T-helper 2 cell treated with Interferon-gamma antibody and Interleukin-4, amounts not matched to agents 100 ng/mL and 5 ng/mL, for 36 hours (primary cell): ENCODE measurements at regions not wholly inside any gene's neighbourhood (a gene's known extent, or its start where the extent isn't known, plus 50 kb on each side); places are given as distances from the start of the nearest gene placed in this dataset.

Experiments
- intact Hi-C: fragments of 100-400 bp; cut with micrococcal nuclease; formaldehyde crosslinking; loops from one replicate; pipeline ENCODE4 v1.15.1; 2023

GRCh38 chr1:232259333-232259732, 370.6 kb downstream of the SIPA1L2 start:
- intact Hi-C loops = no loop called here

- intact Hi-C loops = no loop called here
Measured at GRCh38 chr1:232252546-232253118, 377.3 kb downstream of the SIPA1L2 start.

GRCh38 chr1:232250838-232251237, 379.1 kb downstream of the SIPA1L2 start:
- intact Hi-C loops = no loop called here

- intact Hi-C loops = no loop called here
Measured at GRCh38 chr1:232249861-232250777, 379.8 kb downstream of the SIPA1L2 start.

- intact Hi-C loops = no loop called here
Measured at GRCh38 chr1:232249339-232249738, 380.6 kb downstream of the SIPA1L2 start.

GRCh38 chr1:232248276-232248820, 381.6 kb downstream of the SIPA1L2 start:
- intact Hi-C loops = no loop called here

GRCh38 chr1:232247669-232248068, 382.3 kb downstream of the SIPA1L2 start:
- intact Hi-C loops = no loop called here

GRCh38 chr1:232244426-232244825, 385.5 kb downstream of the SIPA1L2 start:
- intact Hi-C loops = no loop called here

GRCh38 chr1:232239998-232240397, 389.9 kb downstream of the SIPA1L2 start:
- intact Hi-C loops = no loop called here

- intact Hi-C loops = no loop called here
Measured at GRCh38 chr1:232239522-232239921, 390.4 kb downstream of the SIPA1L2 start.

- intact Hi-C loops = no loop called here
Measured at GRCh38 chr1:232238009-232238408, 391.9 kb downstream of the SIPA1L2 start.

- intact Hi-C loops = no loop called here
Measured at GRCh38 chr1:232227306-232227705, 402.6 kb downstream of the SIPA1L2 start.

- intact Hi-C loops = no loop called here
Measured at GRCh38 chr1:232226197-232226712, 403.7 kb downstream of the SIPA1L2 start.

GRCh38 chr1:232225336-232226131, 404.4 kb downstream of the SIPA1L2 start:
- intact Hi-C loops = no loop called here

GRCh38 chr1:232223887-232224286, 406.0 kb downstream of the SIPA1L2 start:
- intact Hi-C loops = no loop called here

- intact Hi-C loops = no loop called here
Measured at GRCh38 chr1:232223183-232223708, 406.7 kb downstream of the SIPA1L2 start.

- intact Hi-C loops = no loop called here
Measured at GRCh38 chr1:232222614-232223013, 407.3 kb downstream of the SIPA1L2 start.

- intact Hi-C loops = no loop called here
Measured at GRCh38 chr1:232221802-232222499, 408.0 kb downstream of the SIPA1L2 start.

- intact Hi-C loops = no loop called here
Measured at GRCh38 chr1:232218955-232219865, 410.7 kb downstream of the SIPA1L2 start.
